A549 (cell line): ENCODE measurements at regions not wholly inside any gene's neighbourhood (a gene's known extent, or its start where the extent isn't known, plus 50 kb on each side); places are given as distances from the start of the nearest gene placed in this dataset.

ENCODE experiments used
- ATAC-seq, 2 experiments: fragments of 200-7000 bp in 1 of 2; fragments of >200 bp in 1 of 2; cut with Nextera tagmentation in 1 of 2; cut with Tn5 transposase in 1 of 2; 3 replicates each; pipeline versions ENCODE4 v1.8.0 to v1.9.1; 2018 to 2020; ENCODE audit warnings: mild to moderate bottlenecking in 1 of 2, moderate library complexity in 1 of 2
- CTCF ChIA-PET: fragments of 300-600 bp; sonication (Branson Sonifier 250); formaldehyde crosslinking; extraction: SDS; loops from one replicate; lab custom pipeline; 2021; ENCODE audit warnings: antibody characterized with exemption, inconsistent platforms; lab: Yijun Ruan, JAX
- POLR2A ChIA-PET: fragments of 350-600 bp; formaldehyde crosslinking; extraction: SDS; loops from one replicate; lab custom pipeline; 2021; ENCODE audit warnings: antibody characterized with exemption, inconsistent platforms; lab: Yijun Ruan, JAX
- DNase-seq, 2 experiments: peaks; one replicate each; pipeline versions ENCODE4 v3.0.0 to v3.0.0-alpha.2; 2011 to 2016; ENCODE audit warnings: low read depth in 1 of 2, low spot score in 1 of 2
- FAIRE-seq: peaks from 2 replicates; lab custom pipeline; 2011; peaks lifted over from hg19 to GRCh38; lab: Jason Lieb, UNC
- H3K27ac ChIP-seq, 2 experiments: fragments of >200 bp; sonication (Bioruptor Twin); formaldehyde crosslinking; 3 replicates each; pipeline ENCODE4 v1.5.1; 2016 to 2017
- H3K4me1 ChIP-seq: fragments of >200 bp; sonication (Bioruptor Twin); formaldehyde crosslinking; 3 replicates; pipeline ENCODE4 v1.6.1; 2016
- H3K4me2 ChIP-seq: fragments of >200 bp; sonication (Bioruptor Twin); formaldehyde crosslinking; 3 replicates; pipeline ENCODE4 v1.6.1; 2016
- H3K4me3 ChIP-seq: fragments of >200 bp; sonication (Bioruptor Twin); formaldehyde crosslinking; 3 replicates; pipeline ENCODE4 v1.5.1; 2016
- H3K9me3 ChIP-seq: fragments of >200 bp; sonication (Bioruptor Twin); formaldehyde crosslinking; 3 replicates; pipeline ENCODE4 v1.6.1; 2016
- ATOH8 ChIP-seq: fragments of 250-450 bp; sonication (Bioruptor Pico); IDR thresholded peaks from 2 replicates; pipeline ENCODE4 v1.5.0; 2020; ENCODE audit warnings: low read depth, mild to moderate bottlenecking, moderate library complexity
- BHLHE40 ChIP-seq: IDR thresholded peaks from 2 replicates; pipeline ENCODE4 v1.6.1; 2012; ENCODE audit warnings: low read depth, low read length, inconsistent platforms
- CBX2 ChIP-seq: fragments of 200-600 bp; sonication (generic); IDR thresholded peaks from 2 replicates; pipeline ENCODE4 v1.6.1; 2016; ENCODE audit warnings: low read depth, mild to moderate bottlenecking, borderline replicate concordance
- CEBPB ChIP-seq, 2 experiments: fragments of >200 bp in 1 of 2; sonication (Bioruptor Twin) in 1 of 2; formaldehyde crosslinking in 1 of 2; IDR thresholded peaks; 2 replicates each; pipeline ENCODE4 v1.6.1; 2012 to 2016
- CHD4 ChIP-seq: fragments of 200-600 bp; sonication (generic); IDR thresholded peaks from 2 replicates; pipeline ENCODE4 v1.6.1; 2016; ENCODE audit warnings: antibody characterized with exemption, mild to moderate bottlenecking, borderline replicate concordance
- ELK1 ChIP-seq: fragments of 150-350 bp; IDR thresholded peaks from 2 replicates; pipeline ENCODE4 v1.6.1; 2014; ENCODE audit warnings: low read depth, mild to moderate bottlenecking, low read length
- HOXB13 ChIP-seq: fragments of 250-450 bp; sonication (Bioruptor Pico); IDR thresholded peaks from 2 replicates; pipeline ENCODE4 v1.5.0; 2020; ENCODE audit warnings: low read depth, mild to moderate bottlenecking, moderate library complexity
- JUN ChIP-seq, 2 experiments: fragments of >200 bp; sonication (Bioruptor Twin); formaldehyde crosslinking; IDR thresholded peaks; 2 replicates in 1 of 2; 3 replicates in 1 of 2; pipeline ENCODE4 v1.6.1; 2016 to 2017
- JUNB ChIP-seq: fragments of >200 bp; sonication (Bioruptor Twin); formaldehyde crosslinking; IDR thresholded peaks from 2 replicates; pipeline ENCODE4 v1.6.1; 2016
- KDM1A ChIP-seq: fragments of 200-600 bp; sonication (generic); IDR thresholded peaks from 2 replicates; pipeline ENCODE4 v1.6.1; 2016; ENCODE audit warnings: low read depth, mild to moderate bottlenecking
- MAFK ChIP-seq: fragments of 450-650 bp; IDR thresholded peaks from 2 replicates; pipeline ENCODE4 v1.6.1; 2014; ENCODE audit not compliant: partially characterized antibody
- MAX ChIP-seq: IDR thresholded peaks from 2 replicates; pipeline ENCODE4 v1.6.1; 2012
- MAZ ChIP-seq: fragments of 150-350 bp; IDR thresholded peaks from 2 replicates; pipeline ENCODE4 v1.6.1; 2014; ENCODE audit warnings: antibody characterized with exemption, low read depth, low read length, borderline replicate concordance
- NFE2L2 ChIP-seq: fragments of 150-350 bp; conservative IDR thresholded peaks from 2 replicates; pipeline ENCODE4 v1.6.1; 2014; ENCODE audit warnings: low read length
- NPAS2 ChIP-seq: fragments of 250-450 bp; sonication (Bioruptor Pico); IDR thresholded peaks from 2 replicates; pipeline ENCODE4 v1.8.0; 2022; ENCODE audit warnings: mild to moderate bottlenecking, moderate library complexity, borderline replicate concordance
- NR3C1 ChIP-seq: fragments of >200 bp; sonication (Bioruptor Twin); formaldehyde crosslinking; IDR thresholded peaks from 3 replicates; pipeline ENCODE4 v1.6.1; 2017
- PBX3 ChIP-seq: IDR thresholded peaks from 2 replicates; pipeline ENCODE4 v1.6.1; 2012
- PHF8 ChIP-seq: fragments of 200-600 bp; sonication (generic); IDR thresholded peaks from 2 replicates; pipeline ENCODE4 v1.6.1; 2016; ENCODE audit warnings: low read depth, mild to moderate bottlenecking, antibody characterized with exemption, moderate library complexity, borderline replicate concordance
- POLR2AphosphoS2 ChIP-seq: conservative IDR thresholded peaks from 2 replicates; pipeline ENCODE4 v1.6.1; 2012; ENCODE audit warnings: low read length, improper control_type of control experiment, inconsistent platforms
- RFX5 ChIP-seq: fragments of 450-650 bp; IDR thresholded peaks from 2 replicates; pipeline ENCODE4 v1.7.1; 2014; ENCODE audit warnings: antibody characterized with exemption, mild to moderate bottlenecking, moderate library complexity
- RNF2 ChIP-seq: fragments of 200-600 bp; sonication (generic); IDR thresholded peaks from 2 replicates; pipeline ENCODE4 v1.6.1; 2016; ENCODE audit warnings: low read depth, mild to moderate bottlenecking, antibody characterized with exemption, moderate library complexity, borderline replicate concordance
- SMC3 ChIP-seq: fragments of >200 bp; sonication (Bioruptor Twin); formaldehyde crosslinking; IDR thresholded peaks from 3 replicates; pipeline ENCODE4 v1.6.1; 2018; ENCODE audit warnings: inconsistent platforms
- ZNF302 ChIP-seq: fragments of 250-450 bp; sonication (Bioruptor Pico); IDR thresholded peaks from 2 replicates; pipeline ENCODE4 v1.9.0; 2021; ENCODE audit warnings: inconsistent platforms, mild to moderate bottlenecking, moderate library complexity
- ZSCAN20 ChIP-seq: fragments of 250-450 bp; sonication (Bioruptor Pico); IDR thresholded peaks from 2 replicates; pipeline ENCODE4 v1.8.0; 2022; ENCODE audit warnings: mild to moderate bottlenecking, moderate library complexity
- WGBS: methylation state at CpG from one replicate; pipeline ENCODE4 v1.1.6; 2017; ENCODE audit errors: missing lambda C conversion rate; 5-methylcytosine and 5-hydroxymethylcytosine counted together
- small RNA-seq, 6 experiments: library from RNA; depleted of rRNA; stranded (forward); fragments of <200 nt; gene quantifications; one replicate each; pipeline ENCODE3, GENCODE V24; 2012

- TF ChIP-seq MAZ (no peak), HOXB13 (CRISPR knock-in tag) (no peak)
Observed at GRCh38 chr3:44185396-44185915, 56.2 kb upstream of the TOPAZ1 start (continued).

- ChIA-PET CTCF (interaction anchor here (3.5 kb wide), 1 partner anchor 12 kb away, joined by 14 read pairs; no protein-coding TSS in a partner anchor), POLR2A (no interaction called here)
- no peak for ATAC-seq
- TF ChIP-seq BHLHE40 (no peak), ZNF302 (no peak), JUNB (no peak), ELK1 (no peak), NFE2L2 (no peak)
- DNase-seq = no peak
- Histone ChIP-seq H3K4me1 (no peaks in the 10 kb centered on the region), H3K27ac (no peak overlapping the region), H3K4me3 (no peak overlapping the region), H3K4me2 (no peak overlapping the region), H3K9me3 (no peaks in the 10 kb centered on the region)
- no peak for FAIRE-seq
- 18% methylated on average over 2 of the region's 2 CpGs for WGBS
Observed at GRCh38 chr3:44186111-44186672, 55.5 kb upstream of the TOPAZ1 start.

GRCh38 chr3:44186712-44187111, 55.0 kb upstream of the TOPAZ1 start:
- TF ChIP-seq RNF2 = no peak
- TF ChIP-seq MAX = no peak
- TF ChIP-seq CBX2 = no peak
- no peak for TF ChIP-seq NR3C1
- TF ChIP-seq KDM1A = no peak
- no peak for TF ChIP-seq NPAS2 (CRISPR knock-in tag)
- TF ChIP-seq ATOH8 (CRISPR knock-in tag) = no peak
- no peak for TF ChIP-seq NFE2L2
- TF ChIP-seq SMC3 = no peak
- TF ChIP-seq POLR2AphosphoS2 = no peak
- TF ChIP-seq CHD4 = no peak
- no peak for TF ChIP-seq CEBPB (IDR thresholded peaks at IDR 0.05)
- TF ChIP-seq PHF8 = no peak
- TF ChIP-seq MAFK = no peak
- TF ChIP-seq RFX5 = no peak
- TF ChIP-seq ZSCAN20 (CRISPR knock-in tag) = no peak
- no peak for TF ChIP-seq JUN (IDR thresholded peaks at IDR 0.05)
- no peak for TF ChIP-seq PBX3
- no peak for TF ChIP-seq HOXB13 (CRISPR knock-in tag)
- FAIRE-seq = no peak
- ChIA-PET CTCF (interaction anchor here (3.5 kb wide), 1 partner anchor 12 kb away, joined by 14 read pairs; no protein-coding TSS in a partner anchor), POLR2A (no interaction called here)
- ATAC-seq = no peak
- Histone ChIP-seq H3K4me3 (no peak overlapping the region), H3K4me1 (no peaks in the 10 kb centered on the region), H3K4me2 (no peak overlapping the region), H3K27ac (no peak overlapping the region), H3K9me3 (no peaks in the 10 kb centered on the region)
- WGBS = 20% methylated on average over 2 of the region's 2 CpGs
- no peak for DNase-seq

Small RNAs in the stretch of these regions (small RNA-seq; reads per million reads assigned to genes)
- gene MIR138-1 (534 to 15,991 (median 5,485) reads per million in 6 experiments), gene RNU6-367P (0 to 7.0 (median 0) reads per million in 6 experiments)
